Pancreas (tissue), 10 donors: ENCODE measurements at regions not wholly inside any gene's neighbourhood (a gene's known extent, or its start where the extent isn't known, plus 50 kb on each side); places are given as distances from the start of the nearest gene placed in this dataset.

ENCODE experiments used
- ATAC-seq, 4 donors: fragments of 200-7000 bp; cut with Tn5 transposase; one replicate each; pipeline versions ENCODE4 v1.8.0 to v1.9.1; 2020; ENCODE audit warnings: mild to moderate bottlenecking in 4 of 4, moderate library complexity in 4 of 4
- DNase-seq, 6 donors: peaks; one replicate each; pipeline ENCODE4 v3.0.0-alpha.2; 2020
- FAIRE-seq: peaks from 2 replicates; lab custom pipeline; 2012; peaks lifted over from hg19 to GRCh38; lab: Jason Lieb, UNC
- H3K27ac ChIP-seq, 4 donors: fragments of 200-600 bp; sonication (generic); 1 replicate in 3 of 4; 2 replicates in 1 of 4; pipeline versions ENCODE4 v1.5.0 to v1.8.0; 2020
- H3K27me3 ChIP-seq, 4 donors: fragments of 200-600 bp; one replicate each; pipeline ENCODE4 v1.8.0; 2021
- H3K36me3 ChIP-seq, 3 donors: fragments of 200-600 bp; sonication (generic) in 1 of 3; one replicate each; pipeline versions ENCODE4 v1.5.0 to v1.8.0; 2020 to 2021
- H3K4me1 ChIP-seq, 3 donors: fragments of 200-600 bp; one replicate each; pipeline ENCODE4 v1.8.0; 2021
- H3K4me3 ChIP-seq, 4 donors: fragments of 200-600 bp; sonication (generic) in 2 of 4; one replicate each; pipeline versions ENCODE4 v1.5.0 to v1.8.0; 2020 to 2021
- H3K9me3 ChIP-seq, 4 donors: fragments of 200-600 bp; one replicate each; pipeline ENCODE4 v1.8.0; 2021
- WGBS, 2 donors: extraction: QIAGEN DNeasy Blood & Tissue Kit; methylation state at CpG; one replicate each; pipeline ENCODE4 v1.1.7; 2013; 5-methylcytosine and 5-hydroxymethylcytosine counted together
- intact Hi-C, 3 donors: fragments of 100-400 bp; cut with DNase I; formaldehyde crosslinking; loops; one replicate each; pipeline versions ENCODE4 v1.11.1 to v1.14.2; 2022
- TF ChIP-seq, protein P1 (sequence below), 4 donors: fragments of 200-600 bp; sonication (generic) in 3 of 4; IDR thresholded peaks; one replicate each; pipeline versions ENCODE4 v1.5.0 to v1.8.0; 2021; ENCODE audit warnings: antibody characterized with exemption in 4 of 4
- donor health status: healthy with polysubstance abuse.
- donor health status: DM: no; HTN: no; CAD: no; lungs with moderate emphysema.
- donor health status: DM: no; HTN: no; CAD: no.
- donor health status: control.
- donor health status: control.
- donor health status: Bipolar disorder and iron deficiency.
- donor health status: DM: yes; HTN: yes; CAD: no.
- donor health status: DM: no; HTN: no; CAD: no.
- donor health status: DM: no; HTN: no; CAD: no.
- donor health status: DM: yes; HTN: yes; CAD: no.

DNA sequence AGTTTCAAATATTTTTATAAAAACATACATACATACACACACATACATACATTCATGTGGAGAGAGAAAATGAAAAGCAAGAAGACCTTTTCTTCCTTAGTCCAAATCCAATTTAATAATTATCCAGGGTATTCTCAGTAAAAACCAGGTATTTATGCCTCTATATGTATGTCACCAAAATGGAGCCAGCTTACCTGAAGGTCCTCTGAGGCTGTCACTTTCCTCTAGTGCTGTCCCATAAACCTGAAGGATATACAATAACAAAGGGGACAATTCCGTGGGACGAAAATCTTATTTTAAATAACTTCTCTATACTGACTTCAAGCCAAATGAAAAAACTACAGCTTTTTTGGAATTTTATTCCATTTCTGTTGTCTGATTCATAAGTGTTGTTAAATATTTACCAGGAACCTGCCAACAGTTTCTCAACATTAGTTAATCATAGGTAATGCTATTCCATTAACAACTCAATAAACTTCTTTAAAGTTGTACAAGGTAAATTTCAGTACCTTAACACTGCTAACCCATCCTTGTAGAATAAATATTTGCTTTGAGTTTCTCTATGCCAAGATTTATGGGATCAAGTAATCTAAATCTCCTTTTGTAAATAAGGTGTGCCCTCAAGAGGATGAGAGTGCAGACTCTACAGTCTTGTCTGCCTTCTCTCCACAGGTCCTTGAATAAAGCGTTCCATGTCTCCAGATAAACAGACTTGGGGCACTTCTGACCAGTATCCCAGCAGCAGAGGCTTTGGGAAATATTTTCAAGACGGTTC is 260.3 kb downstream of the AHR start:
- peak; percentile 53 for FAIRE-seq
- TF ChIP-seq, protein P1, sequence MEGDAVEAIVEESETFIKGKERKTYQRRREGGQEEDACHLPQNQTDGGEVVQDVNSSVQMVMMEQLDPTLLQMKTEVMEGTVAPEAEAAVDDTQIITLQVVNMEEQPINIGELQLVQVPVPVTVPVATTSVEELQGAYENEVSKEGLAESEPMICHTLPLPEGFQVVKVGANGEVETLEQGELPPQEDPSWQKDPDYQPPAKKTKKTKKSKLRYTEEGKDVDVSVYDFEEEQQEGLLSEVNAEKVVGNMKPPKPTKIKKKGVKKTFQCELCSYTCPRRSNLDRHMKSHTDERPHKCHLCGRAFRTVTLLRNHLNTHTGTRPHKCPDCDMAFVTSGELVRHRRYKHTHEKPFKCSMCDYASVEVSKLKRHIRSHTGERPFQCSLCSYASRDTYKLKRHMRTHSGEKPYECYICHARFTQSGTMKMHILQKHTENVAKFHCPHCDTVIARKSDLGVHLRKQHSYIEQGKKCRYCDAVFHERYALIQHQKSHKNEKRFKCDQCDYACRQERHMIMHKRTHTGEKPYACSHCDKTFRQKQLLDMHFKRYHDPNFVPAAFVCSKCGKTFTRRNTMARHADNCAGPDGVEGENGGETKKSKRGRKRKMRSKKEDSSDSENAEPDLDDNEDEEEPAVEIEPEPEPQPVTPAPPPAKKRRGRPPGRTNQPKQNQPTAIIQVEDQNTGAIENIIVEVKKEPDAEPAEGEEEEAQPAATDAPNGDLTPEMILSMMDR (IDR thresholded peaks at IDR 0.05) = no peak
- Histone ChIP-seq H3K36me3 (no peaks in the 10 kb centered on the region), H3K9me3 (no peaks in the 10 kb centered on the region), H3K27me3 (no peaks in the 10 kb centered on the region), H3K4me1 (peaks cover 0 to 5% (median 0%) of the 10 kb centered on the region in 3 donors), H3K27ac (peak overlapping the region in 2 of 4 donors; percentile 46 to 48), H3K4me3 (peak overlapping the region in 1 of 4 donors; percentile 0)
- intact Hi-C loops = no loop called here
- DNase-seq = no peak
- ATAC-seq = peak in 3 of 4 donors; percentile 64 to 73 (median 71)
- 41 to 45% methylated on average over 4 of the region's 4 CpGs for WGBS, 2 donors

DNA sequence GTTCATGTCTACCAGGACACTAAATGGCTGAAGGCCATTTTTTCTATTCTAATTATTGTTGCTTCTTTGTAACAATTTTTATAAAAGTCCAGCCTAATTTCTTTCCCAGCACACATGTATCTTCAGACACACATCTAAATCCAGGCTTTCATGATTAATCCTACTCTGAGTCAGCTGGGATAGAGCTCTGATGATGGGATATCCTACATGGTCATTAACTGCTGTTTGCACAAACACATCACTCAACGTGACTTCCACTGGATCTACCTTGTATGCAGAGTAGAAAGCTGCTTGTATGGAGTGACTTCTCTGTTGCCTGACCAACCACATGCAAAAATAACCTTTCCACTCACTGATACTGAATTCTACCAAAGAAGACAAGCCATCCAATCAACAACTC is 260.9 kb downstream of the AHR start:
- TF ChIP-seq, protein P1 (IDR thresholded peaks at IDR 0.05) = no peak
- FAIRE-seq (no peak), ATAC-seq (peak in 3 of 4 donors; percentile 13 to 43 (median 25)), DNase-seq (no peak)
- peaks cover 0 to 5% (median 0%) of the 10 kb centered on the region in 3 donors for H3K4me1 ChIP-seq
- intact Hi-C loops = no loop called here
- peak overlapping the region in 1 of 4 donors; percentile 48 for H3K27ac ChIP-seq
- WGBS, 2 donors = 22 to 23% methylated on average over 1 of the region's 1 CpG
- H3K27me3 ChIP-seq = no peaks in the 10 kb centered on the region
- H3K36me3 ChIP-seq = no peaks in the 10 kb centered on the region
- H3K4me3 ChIP-seq = no peak overlapping the region
- H3K9me3 ChIP-seq = no peaks in the 10 kb centered on the region

DNA sequence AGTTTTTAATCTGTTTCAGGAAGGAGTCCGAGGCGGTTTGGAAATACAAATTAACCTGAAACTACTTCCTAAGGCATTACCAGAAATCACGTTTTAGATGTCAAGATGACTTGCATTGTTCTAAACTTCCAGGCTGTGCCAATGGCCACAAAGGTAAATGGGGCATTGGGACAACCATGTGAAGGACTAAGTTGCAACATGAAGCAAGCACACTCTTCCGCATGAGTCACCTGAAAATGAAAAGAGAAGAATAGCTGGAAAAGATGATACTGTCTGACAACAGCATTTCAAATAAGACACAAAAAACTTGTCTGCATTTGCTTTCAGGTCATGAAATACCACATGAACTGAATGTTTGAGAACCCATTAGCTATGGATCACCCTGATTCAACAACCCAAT is 262.1 kb downstream of the AHR start:
- intact Hi-C loops = no loop called here
- DNase-seq (no peak), FAIRE-seq (no peak), ATAC-seq (no peak)
- H3K27ac ChIP-seq = no peak overlapping the region
- peaks cover 0 to 5% (median 0%) of the 10 kb centered on the region in 3 donors for H3K4me1 ChIP-seq
- H3K9me3 ChIP-seq = no peaks in the 10 kb centered on the region
- TF ChIP-seq, protein P1 (IDR thresholded peaks at IDR 0.05) = no peak
- no peaks in the 10 kb centered on the region for H3K36me3 ChIP-seq
- H3K27me3 ChIP-seq = no peaks in the 10 kb centered on the region
- no peak overlapping the region for H3K4me3 ChIP-seq
- WGBS, 2 donors = 65 to 76% methylated on average over 4 of the region's 4 CpGs

DNA sequence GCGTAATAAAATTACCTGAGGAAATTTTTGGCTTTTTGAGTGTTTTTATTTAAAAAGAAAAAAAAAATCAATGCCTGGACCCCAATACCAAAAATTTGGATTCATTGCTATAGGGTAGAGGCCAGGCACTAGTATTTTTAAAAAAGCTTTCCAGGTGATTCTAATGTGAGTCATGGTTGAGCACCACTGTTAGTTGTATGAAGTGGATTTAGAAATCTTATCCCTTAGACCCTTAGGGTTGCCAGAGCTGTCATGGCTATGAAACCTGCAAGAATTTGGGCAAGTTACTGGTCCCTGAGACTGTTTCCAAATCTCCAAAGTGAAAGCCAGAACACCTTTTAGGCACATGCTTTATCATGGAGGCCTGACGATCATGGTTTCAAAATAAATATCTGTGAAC is 262.5 kb downstream of the AHR start:
- no peak for DNase-seq
- Histone ChIP-seq H3K27me3 (no peaks in the 10 kb centered on the region), H3K4me3 (no peak overlapping the region), H3K36me3 (no peaks in the 10 kb centered on the region), H3K27ac (no peak overlapping the region), H3K4me1 (peaks cover 0 to 5% (median 0%) of the 10 kb centered on the region in 3 donors), H3K9me3 (no peaks in the 10 kb centered on the region)
- TF ChIP-seq, protein P1 (IDR thresholded peaks at IDR 0.05) = no peak
- 86 to 96% methylated on average over 2 of the region's 2 CpGs for WGBS, 2 donors
- ATAC-seq = no peak
- no peak for FAIRE-seq
- intact Hi-C loops = no loop called here

DNA sequence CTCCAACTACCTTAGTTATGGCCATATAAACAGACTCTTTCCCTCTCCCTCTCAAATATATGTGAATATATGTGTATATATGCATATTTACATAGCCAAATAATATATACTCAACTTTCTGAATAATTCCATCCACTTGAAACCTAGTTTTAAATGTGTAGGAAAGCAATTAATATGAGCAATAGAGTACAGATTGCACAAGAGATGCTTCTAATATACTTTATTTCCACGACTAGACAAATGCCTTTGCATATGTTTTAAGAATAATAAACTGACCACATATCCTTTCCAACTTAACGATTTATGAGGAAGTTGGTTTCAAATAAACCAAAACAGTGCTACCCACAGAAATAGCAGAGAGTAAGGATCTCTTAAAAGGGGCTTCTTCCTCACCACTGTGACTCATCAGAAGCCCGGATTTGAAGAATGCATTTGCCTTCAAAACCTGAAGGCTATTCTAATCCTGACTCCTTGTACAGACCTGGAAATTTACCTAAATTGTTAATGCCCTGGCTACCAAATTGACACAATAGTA is 266.3 kb downstream of the AHR start:
- intact Hi-C loops = no loop called here
- 35 to 58% methylated on average over 3 of the region's 3 CpGs for WGBS, 2 donors
- TF ChIP-seq, protein P1 (IDR thresholded peaks at IDR 0.05) = no peak
- no peak for FAIRE-seq
- Histone ChIP-seq H3K9me3 (no peaks in the 10 kb centered on the region), H3K4me1 (no peaks in the 10 kb centered on the region), H3K4me3 (no peak overlapping the region), H3K27ac (no peak overlapping the region), H3K27me3 (no peaks in the 10 kb centered on the region), H3K36me3 (no peaks in the 10 kb centered on the region)
- no peak for ATAC-seq
- DNase-seq = no peak
